Stimulated activated CD4-positive, alpha-beta T cell treated with anti-CD3 and anti-CD28 coated beads, Interleukin-1b, Interleukin-23, amount 100 ng/mL, for 24 hours (primary cell): ENCODE measurements at regions not wholly inside any gene's neighbourhood (a gene's known extent, or its start where the extent isn't known, plus 50 kb on each side); places are given as distances from the start of the nearest gene placed in this dataset.
"Not testable (repeated sequence)": the region's sequence is repeated elsewhere in the genome, so short reads cannot be mapped to it uniquely, and the experiment has no call there.

ENCODE experiments used
- DNase-seq, 4 experiments: peaks; one replicate each; pipeline ENCODE4 v3.0.0-alpha.2; 2020; ENCODE audit warnings: low read depth in 4 of 4, low spot score in 1 of 4

- not testable (repeated sequence) for DNase-seq
Measured at GRCh38 chr9:67142392-67143107, 150.2 kb upstream of the SPATA31A3 start.

GRCh38 chr9:67136376-67136775, 144.0 kb upstream of the SPATA31A3 start:
- DNase-seq = not testable (repeated sequence)

DNA sequence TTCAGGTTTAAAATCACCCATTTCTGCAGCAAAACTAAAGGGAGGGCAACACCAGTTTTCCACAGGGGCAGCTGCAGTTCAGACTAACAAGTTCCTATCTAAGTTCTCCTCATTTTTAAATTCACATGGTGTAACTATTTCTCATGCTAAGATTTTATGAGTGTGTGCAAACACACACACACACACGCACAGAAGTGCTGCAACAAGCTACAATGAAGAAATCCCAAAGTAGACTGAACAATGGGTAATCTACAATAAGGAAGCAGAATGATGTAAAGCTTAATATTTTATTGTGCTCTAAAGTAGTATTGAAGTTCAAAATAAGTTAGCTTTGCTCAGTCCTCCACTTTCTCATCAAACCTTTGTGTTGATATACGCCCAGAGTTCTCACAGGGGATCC, 140.8 kb upstream of the SPATA31A3 start:
- not testable (repeated sequence) for DNase-seq

- DNase-seq = not testable (repeated sequence)
Measured at GRCh38 chr9:67116761-67117160, 124.4 kb upstream of the SPATA31A3 start.

DNA sequence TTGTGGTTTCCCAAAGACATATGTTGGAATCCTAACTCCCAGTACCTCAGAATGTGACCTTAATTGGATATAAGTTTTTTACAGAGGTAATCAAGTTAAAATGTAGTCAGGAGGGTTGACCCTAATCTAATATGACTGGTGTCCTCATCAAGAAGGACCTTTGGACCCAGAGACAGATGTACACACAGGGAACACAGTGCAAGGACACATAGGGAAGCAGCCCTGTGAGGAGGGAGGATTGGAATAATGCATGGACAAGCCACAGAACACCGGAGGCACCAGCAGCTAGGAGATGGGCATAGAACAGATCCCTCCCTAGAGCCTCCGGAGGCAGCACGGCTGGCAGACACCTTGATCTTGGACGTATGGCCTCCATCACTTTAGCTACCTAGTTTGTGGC, 119.8 kb upstream of the SPATA31A3 start:
- DNase-seq = not testable (repeated sequence)

DNA sequence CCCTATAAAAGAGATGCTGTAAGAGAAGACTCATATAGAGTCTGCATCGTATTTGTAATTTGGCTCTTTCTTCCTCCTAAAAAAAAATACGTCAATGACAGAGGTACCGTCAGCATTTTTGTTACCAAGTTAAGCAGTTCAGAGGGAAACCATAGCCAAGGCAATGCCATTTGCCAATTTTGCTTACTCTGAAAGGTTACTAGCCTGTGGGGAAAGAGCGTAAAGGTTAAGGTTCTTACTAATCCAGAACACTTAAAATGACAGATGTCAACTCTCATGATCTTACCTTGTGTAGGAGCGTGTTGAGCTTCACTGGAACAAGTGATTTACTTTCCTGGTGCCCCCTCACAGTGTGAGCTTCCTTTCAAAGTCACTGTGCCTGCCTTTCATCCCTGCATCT, 119.4 kb upstream of the SPATA31A3 start:
- DNase-seq = not testable (repeated sequence)

- DNase-seq = not testable (repeated sequence)
Measured at GRCh38 chr9:67109859-67110258, 117.5 kb upstream of the SPATA31A3 start.

DNA sequence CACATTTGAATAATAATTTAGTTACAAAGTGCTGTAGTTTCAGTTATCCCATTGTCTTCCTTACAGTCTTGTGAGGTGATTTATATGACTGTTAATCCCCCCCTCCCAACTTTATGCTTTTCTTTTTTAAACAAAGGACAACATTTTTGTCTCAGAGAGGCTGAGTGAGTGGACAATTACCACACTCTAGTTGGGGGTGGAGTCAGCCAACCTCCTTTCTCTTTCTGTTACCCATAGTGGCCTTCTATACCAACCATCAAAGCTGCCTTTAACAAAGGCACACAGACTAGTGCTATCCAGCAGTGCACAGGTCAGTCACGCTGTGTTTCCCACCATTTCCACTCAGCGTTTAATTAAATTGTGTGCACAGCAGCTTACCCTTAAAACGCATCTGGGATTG, 114.3 kb upstream of the SPATA31A3 start:
- not testable (repeated sequence) for DNase-seq

DNA sequence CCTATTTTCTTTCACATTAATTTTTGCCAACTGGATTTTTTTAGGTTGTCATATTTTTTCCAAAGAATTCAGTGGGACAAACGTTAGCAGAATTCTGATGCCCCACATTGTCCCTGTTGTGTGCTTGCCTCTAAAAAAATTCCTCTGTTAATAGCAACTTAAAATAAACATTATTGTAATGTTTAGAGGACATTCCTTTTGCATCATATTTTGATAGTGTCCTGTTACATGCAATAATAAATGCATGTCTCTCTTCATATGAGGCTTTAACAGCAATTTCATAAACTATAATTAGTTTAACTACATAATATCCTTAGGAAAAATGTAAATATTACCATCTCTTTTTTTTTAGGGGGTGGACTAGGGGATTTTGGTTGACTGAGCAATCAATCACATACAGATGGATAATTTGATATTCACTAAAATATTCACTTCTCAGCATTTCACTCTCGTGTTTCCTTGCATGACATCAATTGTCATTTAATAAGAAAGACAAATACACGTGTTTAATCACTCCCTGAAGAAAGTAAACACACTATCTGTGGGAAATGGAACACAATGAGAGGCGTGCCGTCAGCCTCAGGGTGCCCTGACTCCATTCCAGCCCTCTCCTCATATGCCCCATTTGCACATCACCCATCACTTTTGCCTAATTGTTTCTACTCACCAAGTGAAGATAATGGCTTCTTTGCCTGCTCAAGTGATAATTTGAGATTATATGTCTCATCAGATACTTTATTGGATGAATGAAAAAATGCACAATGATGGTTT, 110.3 kb upstream of the SPATA31A3 start:
- DNase-seq = not testable (repeated sequence)

- DNase-seq = not testable (repeated sequence)
Measured at GRCh38 chr9:67091104-67091503, 98.8 kb upstream of the SPATA31A3 start.

DNA sequence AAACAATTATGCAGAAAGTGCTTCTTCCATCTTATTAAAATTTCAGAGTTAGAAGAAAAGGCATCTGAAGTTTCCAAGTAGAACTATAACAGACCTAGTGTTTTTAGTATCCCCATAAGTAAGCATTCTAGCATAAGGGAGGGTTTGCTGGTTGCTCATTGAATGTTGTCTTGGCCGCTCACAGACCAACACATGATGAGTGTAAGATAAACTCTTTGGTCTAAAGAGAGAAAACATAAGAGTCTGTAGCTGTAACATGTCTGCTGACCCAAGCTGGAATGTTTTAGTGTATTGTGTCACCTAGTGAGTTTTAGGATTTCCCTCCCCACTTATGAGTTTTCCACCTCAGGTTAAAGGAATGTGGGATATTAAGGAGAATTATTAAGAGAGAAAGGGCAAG, 94.5 kb upstream of the SPATA31A3 start:
- not testable (repeated sequence) for DNase-seq

GRCh38 chr9:67066140-67066539, 73.8 kb upstream of the SPATA31A3 start:
- not testable (repeated sequence) for DNase-seq

GRCh38 chr9:67058898-67059715, 66.8 kb upstream of the SPATA31A3 start:
- DNase-seq = peak in 1 of 4 experiments; percentile 0
